Endothelial cell (in vitro differentiated cells): ENCODE measurements at regions not wholly inside any gene's neighbourhood (a gene's known extent, or its start where the extent isn't known, plus 50 kb on each side); places are given as distances from the start of the nearest gene placed in this dataset.

Experiments
- DNase-seq: peaks from one replicate; pipeline ENCODE4 v3.0.0; 2021; ENCODE audit warnings: low spot score
- H3K27ac Mint-ChIP-seq: one replicate; pipeline ENCODE4 v1.8.0; 2021; ENCODE audit warnings: mixed read lengths, inconsistent platforms; ENCODE audit not compliant: unreplicated experiment
- H3K27me3 Mint-ChIP-seq: one replicate; pipeline ENCODE4 v1.8.0; 2021; ENCODE audit warnings: mild to moderate bottlenecking, moderate library complexity, mixed read lengths, inconsistent platforms; ENCODE audit not compliant: unreplicated experiment
- H3K36me3 Mint-ChIP-seq: one replicate; pipeline ENCODE4 v1.8.0; 2021; ENCODE audit warnings: mild to moderate bottlenecking, low read depth, mixed read lengths, inconsistent platforms; ENCODE audit not compliant: unreplicated experiment
- H3K4me1 Mint-ChIP-seq: one replicate; pipeline ENCODE4 v1.8.0; 2021; ENCODE audit warnings: mild to moderate bottlenecking, mixed read lengths, inconsistent platforms; ENCODE audit not compliant: unreplicated experiment
- H3K4me3 Mint-ChIP-seq: one replicate; pipeline ENCODE4 v1.8.0; 2021; ENCODE audit warnings: mild to moderate bottlenecking, mixed read lengths, inconsistent platforms; ENCODE audit not compliant: unreplicated experiment
- H3K9me3 Mint-ChIP-seq: one replicate; pipeline ENCODE4 v1.8.0; 2021; ENCODE audit warnings: mixed read lengths, inconsistent platforms; ENCODE audit not compliant: unreplicated experiment
- TF ChIP-seq, protein P1 (sequence below): fragments of 200-600 bp; sonication (generic); IDR thresholded peaks from one replicate; pipeline ENCODE4 v1.5.0; 2021; ENCODE audit warnings: antibody characterized with exemption; ENCODE audit not compliant: unreplicated experiment

DNA sequence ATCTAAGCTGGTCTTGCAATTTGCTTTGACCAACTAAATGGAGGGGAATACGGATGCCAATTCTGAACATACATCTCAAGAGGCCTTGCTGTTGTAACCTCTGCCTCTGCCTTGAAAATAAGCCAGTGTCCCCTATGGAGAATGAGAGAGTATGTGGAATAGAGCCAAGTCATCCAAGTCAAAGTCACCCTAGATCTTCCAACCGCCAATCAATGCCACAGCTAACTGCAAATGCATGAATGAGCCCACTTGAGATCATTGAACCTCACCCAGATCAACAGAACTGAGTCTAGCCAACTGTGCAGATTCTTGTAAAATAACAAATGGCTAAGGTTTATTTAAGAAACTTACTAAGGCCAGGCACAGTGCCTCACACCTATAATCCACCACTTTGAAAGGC lies 139.8 kb upstream of the TANK start:
- TF ChIP-seq, protein P1, sequence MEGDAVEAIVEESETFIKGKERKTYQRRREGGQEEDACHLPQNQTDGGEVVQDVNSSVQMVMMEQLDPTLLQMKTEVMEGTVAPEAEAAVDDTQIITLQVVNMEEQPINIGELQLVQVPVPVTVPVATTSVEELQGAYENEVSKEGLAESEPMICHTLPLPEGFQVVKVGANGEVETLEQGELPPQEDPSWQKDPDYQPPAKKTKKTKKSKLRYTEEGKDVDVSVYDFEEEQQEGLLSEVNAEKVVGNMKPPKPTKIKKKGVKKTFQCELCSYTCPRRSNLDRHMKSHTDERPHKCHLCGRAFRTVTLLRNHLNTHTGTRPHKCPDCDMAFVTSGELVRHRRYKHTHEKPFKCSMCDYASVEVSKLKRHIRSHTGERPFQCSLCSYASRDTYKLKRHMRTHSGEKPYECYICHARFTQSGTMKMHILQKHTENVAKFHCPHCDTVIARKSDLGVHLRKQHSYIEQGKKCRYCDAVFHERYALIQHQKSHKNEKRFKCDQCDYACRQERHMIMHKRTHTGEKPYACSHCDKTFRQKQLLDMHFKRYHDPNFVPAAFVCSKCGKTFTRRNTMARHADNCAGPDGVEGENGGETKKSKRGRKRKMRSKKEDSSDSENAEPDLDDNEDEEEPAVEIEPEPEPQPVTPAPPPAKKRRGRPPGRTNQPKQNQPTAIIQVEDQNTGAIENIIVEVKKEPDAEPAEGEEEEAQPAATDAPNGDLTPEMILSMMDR: no peak
- H3K9me3 Mint-ChIP-seq: no peaks in the 10 kb centered on the region
- no peak for DNase-seq
- peaks cover 2% of the 10 kb centered on the region for H3K27me3 Mint-ChIP-seq
- H3K27ac Mint-ChIP-seq: no peak overlapping the region
- no peak overlapping the region for H3K4me3 Mint-ChIP-seq
- H3K4me1 Mint-ChIP-seq: no peaks in the 10 kb centered on the region
- no peaks in the 10 kb centered on the region for H3K36me3 Mint-ChIP-seq

DNA sequence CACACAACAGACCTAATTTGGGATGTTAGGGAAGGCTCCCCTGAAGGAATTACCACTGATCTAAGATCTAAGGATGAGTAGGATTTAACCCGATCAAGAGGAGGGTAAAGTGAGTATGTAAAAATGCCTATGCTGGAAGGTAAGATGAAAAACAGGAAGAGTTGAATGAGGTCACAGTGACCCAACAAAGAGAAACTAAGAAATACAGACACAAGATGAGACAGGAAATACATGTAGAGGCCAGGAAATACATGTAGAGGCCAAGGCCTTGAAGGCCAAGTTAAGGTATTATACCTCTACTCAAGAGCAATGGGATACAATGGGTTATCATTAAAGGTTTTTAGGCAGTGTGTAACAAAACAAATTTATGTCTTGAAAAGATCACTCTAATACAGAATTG lies 131.6 kb upstream of the TANK start:
- no peak overlapping the region for H3K27ac Mint-ChIP-seq
- H3K36me3 Mint-ChIP-seq: no peaks in the 10 kb centered on the region
- DNase-seq: no peak
- H3K9me3 Mint-ChIP-seq: no peaks in the 10 kb centered on the region
- no peak overlapping the region for H3K4me3 Mint-ChIP-seq
- TF ChIP-seq, protein P1: no peak
- H3K27me3 Mint-ChIP-seq: peaks cover 1% of the 10 kb centered on the region
- H3K4me1 Mint-ChIP-seq: no peaks in the 10 kb centered on the region

DNA sequence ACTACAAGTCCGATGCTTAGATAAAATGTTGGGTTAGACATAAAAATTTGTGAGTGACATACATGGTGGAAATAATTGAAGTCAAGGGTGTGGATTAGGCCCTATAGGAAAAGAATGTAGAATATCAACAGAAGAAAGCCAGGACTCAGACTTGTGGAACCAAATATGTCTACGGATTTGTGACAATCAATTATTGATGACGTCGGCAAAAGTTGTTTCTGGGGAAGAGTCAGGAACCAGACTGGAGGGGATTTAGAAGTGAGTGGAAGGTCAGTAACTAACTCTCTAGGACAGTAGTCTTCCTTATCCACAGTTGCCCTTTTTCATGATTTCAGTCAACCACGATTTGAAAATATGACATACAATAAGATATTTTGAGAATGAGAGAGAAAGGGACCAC lies 130.9 kb upstream of the TANK start:
- Mint-ChIP-seq H3K4me1 (no peaks in the 10 kb centered on the region), H3K27ac (no peak overlapping the region), H3K36me3 (no peaks in the 10 kb centered on the region), H3K4me3 (no peak overlapping the region), H3K27me3 (peaks cover 1% of the 10 kb centered on the region), H3K9me3 (no peaks in the 10 kb centered on the region)
- no peak for DNase-seq
- TF ChIP-seq, protein P1: no peak

DNA sequence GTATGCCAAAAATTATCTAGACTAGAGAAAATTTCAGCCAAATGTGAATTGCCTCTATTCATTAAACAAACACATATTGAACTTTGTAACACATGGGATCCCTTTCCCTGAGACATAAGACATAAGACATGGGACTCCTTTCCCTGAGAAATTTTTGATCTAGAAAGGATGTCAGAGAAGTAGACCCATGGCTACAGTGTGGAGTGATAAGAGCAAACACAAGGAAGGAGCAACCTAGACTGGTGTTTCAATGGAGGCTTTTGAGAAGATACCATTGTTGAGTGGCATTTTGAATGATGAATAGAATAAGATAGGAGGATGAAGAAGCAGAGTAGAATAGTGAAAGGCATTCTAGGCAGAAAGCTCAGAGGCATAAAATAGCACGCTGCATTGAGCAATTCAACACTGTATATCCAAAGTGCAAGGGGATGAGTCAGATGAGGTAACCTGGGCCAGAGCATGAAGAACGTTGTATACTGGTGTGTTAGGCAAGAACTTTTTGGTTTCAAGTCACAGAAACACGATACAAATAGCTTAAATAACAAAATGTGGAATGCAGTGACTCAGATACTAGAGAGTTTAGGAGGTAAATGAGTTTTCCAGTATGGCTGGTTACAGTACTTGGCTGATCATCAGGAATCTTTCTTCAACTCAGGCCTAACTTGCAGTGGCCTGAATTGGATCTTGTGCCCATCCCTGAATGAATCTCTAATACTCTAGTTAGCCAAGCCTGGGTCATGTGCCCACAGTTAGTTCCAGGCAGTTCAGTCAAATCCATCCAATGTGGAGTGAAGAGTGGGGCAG lies 129.8 kb upstream of the TANK start:
- Mint-ChIP-seq H3K36me3 (no peaks in the 10 kb centered on the region), H3K9me3 (no peaks in the 10 kb centered on the region), H3K4me1 (no peaks in the 10 kb centered on the region), H3K27ac (no peak overlapping the region), H3K27me3 (peaks cover 1% of the 10 kb centered on the region), H3K4me3 (no peak overlapping the region)
- TF ChIP-seq, protein P1: no peak
- no peak for DNase-seq

DNA sequence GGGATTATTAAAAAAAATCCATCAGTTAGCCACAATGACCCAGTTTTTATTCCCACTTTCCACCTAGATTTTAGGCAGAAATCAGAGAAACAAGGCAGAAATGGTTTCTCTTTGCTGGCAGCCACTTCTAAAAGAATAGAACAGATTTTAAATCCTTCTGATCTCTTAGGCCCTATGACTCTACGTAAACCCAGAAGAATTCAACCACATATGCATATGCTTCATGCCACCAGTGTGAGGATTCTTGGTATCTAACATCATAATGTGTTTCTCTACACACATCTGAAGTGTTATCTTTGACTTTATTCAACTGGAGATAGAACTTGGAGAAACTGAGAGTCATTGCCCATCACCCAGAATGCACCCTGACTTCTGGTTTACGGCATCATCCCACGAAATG lies 128.7 kb upstream of the TANK start:
- DNase-seq: no peak
- no peak overlapping the region for H3K27ac Mint-ChIP-seq
- TF ChIP-seq, protein P1: no peak
- H3K4me3 Mint-ChIP-seq: no peak overlapping the region
- H3K4me1 Mint-ChIP-seq: no peaks in the 10 kb centered on the region
- peaks cover 1% of the 10 kb centered on the region for H3K27me3 Mint-ChIP-seq
- H3K9me3 Mint-ChIP-seq: no peaks in the 10 kb centered on the region
- no peaks in the 10 kb centered on the region for H3K36me3 Mint-ChIP-seq
